ENCODE measurements at regions not wholly inside any gene's neighbourhood (a gene's known extent, or its start where the extent isn't known, plus 50 kb on each side); places are given as distances from the start of the nearest gene placed in this dataset.

DNA sequence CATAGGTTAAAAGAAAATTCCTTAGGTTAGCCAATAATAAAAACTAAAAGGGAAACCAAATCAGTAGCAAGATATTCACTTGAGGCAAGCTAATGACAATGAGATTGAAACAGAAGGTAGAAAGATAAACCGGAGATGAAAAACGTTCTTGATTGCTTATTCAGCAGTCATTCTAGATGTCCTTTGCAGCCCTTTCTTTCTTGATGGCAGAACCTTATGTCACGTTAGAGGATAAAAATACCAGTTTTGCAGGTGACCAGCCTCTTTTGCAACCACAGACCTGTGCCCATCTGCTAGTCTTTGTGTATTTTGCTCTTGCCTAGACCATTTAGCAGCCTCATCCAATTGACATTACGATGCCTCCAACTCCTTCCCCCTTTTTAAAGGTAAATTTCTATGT is 337.8 kb downstream of the DMAC1 start:
- DNase-seq (ENCODE audit: low read depth), result no peak
- no peak overlapping the region for H3K4me3 ChIP-seq (ENCODE audit: low read depth, low read length)
- TF ChIP-seq, protein P1, sequence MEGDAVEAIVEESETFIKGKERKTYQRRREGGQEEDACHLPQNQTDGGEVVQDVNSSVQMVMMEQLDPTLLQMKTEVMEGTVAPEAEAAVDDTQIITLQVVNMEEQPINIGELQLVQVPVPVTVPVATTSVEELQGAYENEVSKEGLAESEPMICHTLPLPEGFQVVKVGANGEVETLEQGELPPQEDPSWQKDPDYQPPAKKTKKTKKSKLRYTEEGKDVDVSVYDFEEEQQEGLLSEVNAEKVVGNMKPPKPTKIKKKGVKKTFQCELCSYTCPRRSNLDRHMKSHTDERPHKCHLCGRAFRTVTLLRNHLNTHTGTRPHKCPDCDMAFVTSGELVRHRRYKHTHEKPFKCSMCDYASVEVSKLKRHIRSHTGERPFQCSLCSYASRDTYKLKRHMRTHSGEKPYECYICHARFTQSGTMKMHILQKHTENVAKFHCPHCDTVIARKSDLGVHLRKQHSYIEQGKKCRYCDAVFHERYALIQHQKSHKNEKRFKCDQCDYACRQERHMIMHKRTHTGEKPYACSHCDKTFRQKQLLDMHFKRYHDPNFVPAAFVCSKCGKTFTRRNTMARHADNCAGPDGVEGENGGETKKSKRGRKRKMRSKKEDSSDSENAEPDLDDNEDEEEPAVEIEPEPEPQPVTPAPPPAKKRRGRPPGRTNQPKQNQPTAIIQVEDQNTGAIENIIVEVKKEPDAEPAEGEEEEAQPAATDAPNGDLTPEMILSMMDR (IDR thresholded peaks at IDR 0.05; ENCODE audit: low read depth, low read length, missing control alignments), result no peak

DNA sequence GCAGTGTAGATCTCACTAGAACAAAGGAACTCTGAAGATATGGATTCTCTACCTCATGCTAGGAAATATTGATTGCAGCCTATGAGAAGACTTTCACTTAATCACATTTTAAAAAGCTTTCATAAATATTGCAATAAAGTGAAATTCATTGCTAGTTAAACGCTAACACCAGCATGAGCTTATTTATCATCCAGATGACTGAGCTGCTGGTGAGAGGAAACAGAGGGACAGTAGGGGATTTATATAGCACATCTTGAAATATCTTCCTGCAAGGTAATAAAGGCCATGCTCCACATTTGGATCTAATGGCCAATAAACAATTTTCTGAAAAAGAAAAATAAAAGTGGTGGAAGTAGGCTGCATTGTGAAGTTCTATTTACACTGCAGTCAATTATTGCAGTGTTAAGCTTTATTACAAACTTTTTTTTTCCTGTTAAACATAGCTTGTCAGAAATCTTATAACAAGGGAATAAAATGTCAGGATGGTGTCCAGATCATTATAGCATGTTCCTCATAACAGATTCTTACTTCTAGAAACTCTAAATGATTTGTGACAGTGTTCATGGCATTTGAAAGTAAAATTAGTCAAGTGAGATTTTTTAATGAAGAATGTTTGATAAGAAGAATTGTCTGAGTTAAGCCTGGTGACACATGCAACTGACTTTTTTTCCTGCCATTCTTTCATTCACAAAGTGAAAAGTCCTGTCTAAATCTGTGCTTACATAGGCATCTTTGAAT is 342.6 kb downstream of the DMAC1 start:
- no peak for DNase-seq (ENCODE audit: low read depth)
- H3K4me3 ChIP-seq (ENCODE audit: low read depth, low read length), result no peak overlapping the region
- TF ChIP-seq, protein P1 (IDR thresholded peaks at IDR 0.05; ENCODE audit: low read depth, low read length, missing control alignments), result no peak

DNA sequence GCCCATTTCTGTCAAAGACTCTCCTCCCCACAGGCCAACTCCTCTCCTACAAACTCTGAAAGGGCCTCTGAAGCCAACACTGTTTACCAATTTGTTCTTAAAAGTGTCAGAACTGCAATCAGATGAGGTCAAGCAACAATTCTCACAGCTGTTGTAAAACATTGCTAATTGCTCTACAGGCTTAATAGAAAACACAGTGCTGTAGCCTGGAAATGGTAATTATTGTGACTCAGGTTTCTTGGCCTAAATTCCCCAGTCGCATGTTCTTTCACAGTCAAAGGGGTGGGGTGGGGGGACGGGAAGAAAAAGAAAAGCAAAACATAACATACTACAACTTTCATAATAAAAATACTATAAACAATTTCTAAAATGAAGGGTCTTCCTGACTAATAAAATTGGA is 343.2 kb downstream of the DMAC1 start:
- TF ChIP-seq, protein P1 (IDR thresholded peaks at IDR 0.05; ENCODE audit: low read depth, low read length, missing control alignments), result no peak
- DNase-seq (ENCODE audit: low read depth), result no peak
- H3K4me3 ChIP-seq (ENCODE audit: low read depth, low read length), result no peak overlapping the region

DNA sequence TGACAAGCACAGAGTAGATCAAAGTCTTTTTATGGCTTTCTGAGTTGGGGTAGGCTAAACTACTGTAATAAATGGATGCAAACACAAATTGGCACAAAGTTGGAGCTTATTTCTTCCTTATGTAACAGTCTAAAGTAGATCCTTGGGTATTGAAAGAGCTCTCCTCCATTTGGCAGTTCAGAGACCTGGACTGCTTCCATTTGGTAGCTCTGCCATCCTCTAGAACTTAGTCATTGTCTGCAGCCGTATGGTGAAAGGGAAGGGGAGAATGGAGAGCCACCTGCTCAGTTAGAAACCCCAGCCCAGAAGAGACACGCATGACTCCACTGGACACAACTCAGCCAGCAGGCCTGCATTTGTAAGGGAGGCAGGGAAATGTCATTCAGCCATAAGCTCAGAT is 345.0 kb downstream of the DMAC1 start:
- DNase-seq (ENCODE audit: low read depth), result no peak
- TF ChIP-seq, protein P1 (IDR thresholded peaks at IDR 0.05; ENCODE audit: low read depth, low read length, missing control alignments), result no peak
- H3K4me3 ChIP-seq (ENCODE audit: low read depth, low read length), result no peak overlapping the region

DNA sequence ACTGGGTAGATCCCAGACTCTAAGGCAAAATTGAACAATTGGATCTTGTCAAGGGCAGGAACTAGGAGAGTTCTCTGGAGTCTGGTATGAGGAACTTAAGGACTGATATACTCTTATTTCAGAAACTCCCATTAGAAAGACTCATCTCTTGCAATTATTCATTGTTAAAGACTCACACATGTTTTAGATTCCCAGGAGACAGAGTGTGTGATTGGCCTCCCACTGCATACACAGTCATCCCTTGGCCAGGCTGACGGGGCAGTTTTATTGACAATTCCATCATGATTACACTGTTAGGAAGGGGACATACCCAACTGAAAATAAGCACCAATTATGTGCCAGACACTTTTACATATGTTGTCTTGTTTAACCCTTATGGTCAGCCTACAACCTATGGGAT is 347.2 kb downstream of the DMAC1 start:
- no peak overlapping the region for H3K4me3 ChIP-seq (ENCODE audit: low read depth, low read length)
- TF ChIP-seq, protein P1 (IDR thresholded peaks at IDR 0.05; ENCODE audit: low read depth, low read length, missing control alignments), result no peak
- no peak for DNase-seq (ENCODE audit: low read depth)

DNA sequence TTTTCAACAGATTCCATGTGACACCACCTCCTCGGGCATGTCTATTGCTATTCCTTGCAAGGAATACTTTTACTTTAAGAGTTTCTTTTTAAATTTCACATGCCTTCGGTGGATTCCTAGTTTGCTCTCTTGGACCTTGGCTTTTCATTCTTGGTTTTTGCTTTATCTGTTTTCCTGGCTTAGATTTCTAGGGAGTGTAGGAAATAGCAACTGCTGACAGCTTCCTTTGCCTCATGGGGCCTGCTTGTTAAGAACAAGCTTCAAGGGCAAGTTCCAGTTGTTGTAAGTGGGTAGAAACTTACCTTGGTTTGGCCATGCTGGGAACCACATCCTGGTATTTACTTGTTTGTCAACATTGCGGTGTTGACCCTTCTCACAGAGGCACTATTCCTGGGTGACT is 348.5 kb downstream of the DMAC1 start:
- TF ChIP-seq, protein P1 (IDR thresholded peaks at IDR 0.05; ENCODE audit: low read depth, low read length, missing control alignments), result no peak
- no peak overlapping the region for H3K4me3 ChIP-seq (ENCODE audit: low read depth, low read length)
- no peak for DNase-seq (ENCODE audit: low read depth)

DNA sequence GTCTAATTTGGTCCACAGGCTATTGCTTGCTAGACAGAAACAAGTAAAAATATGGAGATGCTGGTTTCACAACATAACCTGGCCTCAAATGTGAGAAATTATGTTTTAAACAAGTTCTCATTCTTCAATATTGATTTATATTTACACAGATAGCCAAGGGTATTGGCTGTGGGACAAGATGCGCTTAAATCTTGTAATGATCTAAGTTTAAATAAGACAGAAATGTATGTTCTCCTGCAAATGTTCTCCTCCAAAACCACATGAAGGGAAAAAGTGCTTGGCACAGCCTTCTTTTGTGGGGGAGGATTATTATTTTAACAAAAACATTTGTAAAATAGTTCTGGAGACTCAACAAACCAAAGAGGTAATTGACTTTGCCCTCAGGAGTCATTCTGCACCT is 356.0 kb downstream of the DMAC1 start:
- DNase-seq (ENCODE audit: low read depth), result no peak
- TF ChIP-seq, protein P1 (IDR thresholded peaks at IDR 0.05; ENCODE audit: low read depth, low read length, missing control alignments), result no peak
- no peak overlapping the region for H3K4me3 ChIP-seq (ENCODE audit: low read depth, low read length)

Data from GM12864 (cell line).